ENCODE measurements at regions not wholly inside any gene's neighbourhood (a gene's known extent, or its start where the extent isn't known, plus 50 kb on each side); places are given as distances from the start of the nearest gene placed in this dataset.
"Not testable (repeated sequence)": the region's sequence is repeated elsewhere in the genome, so short reads cannot be mapped to it uniquely, and the experiment has no call there.

DNA sequence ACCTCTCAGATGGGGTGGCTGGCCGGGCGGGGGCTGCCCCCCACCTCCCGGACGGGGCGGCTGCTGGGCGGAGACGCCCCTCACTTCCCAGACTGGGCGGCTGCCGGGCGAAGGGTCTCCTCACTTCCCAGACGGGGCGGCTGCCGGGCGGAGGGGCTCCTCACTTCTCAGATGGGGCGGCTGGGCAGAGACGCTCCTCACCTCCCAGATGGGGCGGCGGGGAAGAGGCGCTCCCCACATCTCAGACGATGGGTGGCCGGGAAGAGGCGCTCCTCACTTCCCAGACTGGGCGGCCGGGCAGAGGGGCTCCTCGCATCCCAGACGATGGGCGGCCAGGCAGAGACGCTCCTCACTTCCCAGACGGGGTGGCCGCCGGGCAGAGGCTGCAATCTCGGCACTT, 80.7 kb downstream of the KPNA2 start:
- not testable (repeated sequence) for TF ChIP-seq POLR2A (IDR thresholded peaks at IDR 0.05; ENCODE audit: low read length); GATA1 (IDR thresholded peaks at IDR 0.05; ENCODE audit: low read depth, low read length)

All from erythroblast (primary cell).